ENCODE measurements at regions not wholly inside any gene's neighbourhood (a gene's known extent, or its start where the extent isn't known, plus 50 kb on each side); places are given as distances from the start of the nearest gene placed in this dataset.
"Not testable (repeated sequence)": the region's sequence is repeated elsewhere in the genome, so short reads cannot be mapped to it uniquely, and the experiment has no call there.

- Histone ChIP-seq H3K4me1 (ENCODE audit: low read depth) (no peaks in the 10 kb centered on the region), H3K9me3 (no peaks in the 10 kb centered on the region), H3K4me3 (no peak overlapping the region), H3K36me3 (ENCODE audit: low read depth) (no peaks in the 10 kb centered on the region)
- intact Hi-C loops (cut with DNase I, micrococcal nuclease), result no loop called here
- ATAC-seq (no peak), DNase-seq (no peak)
- no peak for TF ChIP-seq CTCF (IDR thresholded peaks at IDR 0.05)
Observed at GRCh38 chr6:119431799-119432198, 82.2 kb upstream of the MAN1A1 start.

- DNase-seq, result no peak
- ATAC-seq, result no peak
- no peak overlapping the region for H3K4me3 ChIP-seq
- TF ChIP-seq CTCF (IDR thresholded peaks at IDR 0.05), result no peak
- intact Hi-C loops (cut with DNase I, micrococcal nuclease), result no loop called here
- no peaks in the 10 kb centered on the region for H3K4me1 ChIP-seq (ENCODE audit: low read depth)
- H3K9me3 ChIP-seq, result no peaks in the 10 kb centered on the region
- no peaks in the 10 kb centered on the region for H3K36me3 ChIP-seq (ENCODE audit: low read depth)
Observed at GRCh38 chr6:119430805-119431204, 81.2 kb upstream of the MAN1A1 start.

GRCh38 chr6:119428633-119429032 is 79.1 kb upstream of the MAN1A1 start:
- H3K4me1 ChIP-seq (ENCODE audit: low read depth), result no peaks in the 10 kb centered on the region
- ATAC-seq, result no peak
- no peaks in the 10 kb centered on the region for H3K9me3 ChIP-seq
- intact Hi-C loops (cut with DNase I, micrococcal nuclease), result no loop called here
- no peak overlapping the region for H3K4me3 ChIP-seq
- DNase-seq, result no peak
- TF ChIP-seq CTCF (IDR thresholded peaks at IDR 0.05), result no peak
- H3K36me3 ChIP-seq (ENCODE audit: low read depth), result no peaks in the 10 kb centered on the region

DNA sequence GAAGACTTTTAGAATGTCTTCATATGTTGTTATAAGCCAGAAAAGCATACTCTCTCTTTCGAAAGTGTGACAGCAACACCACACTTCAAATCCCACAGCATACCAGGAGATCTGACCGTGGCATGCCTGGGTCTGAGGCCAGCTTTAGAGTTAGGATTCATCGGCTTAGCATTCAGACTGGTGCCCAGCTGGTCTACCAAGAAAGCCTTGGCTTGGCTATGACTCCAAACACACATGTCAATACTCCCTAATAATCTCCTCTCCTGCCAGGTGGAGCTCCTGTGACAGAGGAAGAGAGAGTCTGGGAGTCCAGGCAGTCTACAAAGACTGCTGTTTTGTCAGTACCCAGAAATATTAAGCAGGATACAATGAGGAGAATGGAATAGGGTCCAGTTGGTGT is 77.1 kb upstream of the MAN1A1 start:
- no peaks in the 10 kb centered on the region for H3K4me1 ChIP-seq (ENCODE audit: low read depth)
- TF ChIP-seq CTCF (IDR thresholded peaks at IDR 0.05), result no peak
- H3K36me3 ChIP-seq (ENCODE audit: low read depth), result no peaks in the 10 kb centered on the region
- DNase-seq (no peak), ATAC-seq (no peak)
- no peak overlapping the region for H3K4me3 ChIP-seq
- intact Hi-C loops (cut with DNase I, micrococcal nuclease), result no loop called here
- H3K9me3 ChIP-seq, result no peaks in the 10 kb centered on the region

GRCh38 chr6:119423996-119424395 is 74.4 kb upstream of the MAN1A1 start:
- H3K4me3 ChIP-seq, result no peak overlapping the region
- no peak for TF ChIP-seq CTCF (IDR thresholded peaks at IDR 0.05)
- no peaks in the 10 kb centered on the region for H3K4me1 ChIP-seq (ENCODE audit: low read depth)
- no peaks in the 10 kb centered on the region for H3K36me3 ChIP-seq (ENCODE audit: low read depth)
- ATAC-seq (no peak), DNase-seq (no peak)
- intact Hi-C loops (cut with DNase I, micrococcal nuclease), result no loop called here
- no peaks in the 10 kb centered on the region for H3K9me3 ChIP-seq

GRCh38 chr6:119418084-119418483 is 68.5 kb upstream of the MAN1A1 start:
- DNase-seq; H3K4me3 ChIP-seq; H3K4me1 ChIP-seq (ENCODE audit: low read depth); intact Hi-C loops (cut with DNase I, micrococcal nuclease); ATAC-seq; H3K9me3 ChIP-seq; H3K36me3 ChIP-seq (ENCODE audit: low read depth): not testable (repeated sequence)
